Esophagus muscularis mucosa (tissue), 4 donors: ENCODE measurements at regions not wholly inside any gene's neighbourhood (a gene's known extent, or its start where the extent isn't known, plus 50 kb on each side); places are given as distances from the start of the nearest gene placed in this dataset.

Experiments used
- CTCF ChIP-seq, 3 experiments: fragments of 200-600 bp in 2 of 3; fragments of 450-650 bp in 1 of 3; sonication (generic) in 2 of 3; IDR thresholded peaks; one replicate each; pipeline ENCODE4 v1.5.1; 2017 to 2019; ENCODE audit warnings: antibody characterized with exemption in 3 of 3, mild to moderate bottlenecking in 2 of 3, moderate library complexity in 1 of 3
- EP300 ChIP-seq: sonication (generic); formaldehyde crosslinking; IDR thresholded peaks from one replicate; pipeline ENCODE4 v1.6.1; 2017; ENCODE audit warnings: antibody characterized with exemption
- POLR2A ChIP-seq: fragments of 450-650 bp; IDR thresholded peaks from one replicate; pipeline ENCODE4 v1.6.1; 2017; ENCODE audit warnings: antibody characterized with exemption, moderate library complexity, mild to moderate bottlenecking, low read depth

DNA sequence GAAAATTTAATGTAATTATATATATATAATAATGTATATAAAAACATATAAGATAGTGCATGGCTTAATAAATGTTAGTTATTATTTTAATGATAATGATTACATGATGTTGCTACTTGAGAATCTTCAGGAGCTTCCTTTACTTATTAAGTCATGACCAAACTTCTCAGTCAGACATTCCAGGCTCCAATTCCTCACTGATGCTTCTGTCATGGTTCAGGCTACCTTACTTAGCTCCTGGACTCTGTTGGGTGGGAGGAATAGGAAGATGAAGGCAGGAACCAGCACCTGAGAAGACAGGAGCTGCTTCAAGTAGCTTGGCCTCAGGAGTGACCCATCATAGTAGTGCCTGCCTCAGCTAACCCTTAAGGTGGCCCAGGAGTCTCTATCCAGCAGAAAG is 55.0 kb upstream of the EEPD1 start:
- TF ChIP-seq CTCF (IDR thresholded peaks at IDR 0.05) = no peak
- no peak for TF ChIP-seq POLR2A
- no peak for TF ChIP-seq EP300
